ENCODE measurements at regions not wholly inside any gene's neighbourhood (a gene's known extent, or its start where the extent isn't known, plus 50 kb on each side); places are given as distances from the start of the nearest gene placed in this dataset.

DNA sequence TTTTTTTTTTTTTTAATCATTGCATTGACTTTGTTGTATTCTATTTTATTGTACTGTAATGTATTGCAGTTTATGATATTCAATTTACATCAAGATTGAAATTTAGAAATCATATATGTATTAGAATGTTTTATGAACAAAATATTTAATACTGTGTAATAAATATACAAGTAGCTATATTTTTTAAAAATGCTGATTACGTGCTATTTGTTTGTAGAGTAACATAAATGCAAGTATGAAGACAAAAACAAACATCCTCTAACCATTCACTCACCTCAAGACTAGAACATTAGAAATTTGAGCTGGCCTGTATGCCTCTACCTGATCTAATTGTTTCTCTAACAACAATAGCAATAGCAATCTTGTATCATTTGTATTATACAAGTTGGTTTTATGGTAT lies 290.3 kb downstream of the GATA3 start:
- TF ChIP-seq, protein P1, sequence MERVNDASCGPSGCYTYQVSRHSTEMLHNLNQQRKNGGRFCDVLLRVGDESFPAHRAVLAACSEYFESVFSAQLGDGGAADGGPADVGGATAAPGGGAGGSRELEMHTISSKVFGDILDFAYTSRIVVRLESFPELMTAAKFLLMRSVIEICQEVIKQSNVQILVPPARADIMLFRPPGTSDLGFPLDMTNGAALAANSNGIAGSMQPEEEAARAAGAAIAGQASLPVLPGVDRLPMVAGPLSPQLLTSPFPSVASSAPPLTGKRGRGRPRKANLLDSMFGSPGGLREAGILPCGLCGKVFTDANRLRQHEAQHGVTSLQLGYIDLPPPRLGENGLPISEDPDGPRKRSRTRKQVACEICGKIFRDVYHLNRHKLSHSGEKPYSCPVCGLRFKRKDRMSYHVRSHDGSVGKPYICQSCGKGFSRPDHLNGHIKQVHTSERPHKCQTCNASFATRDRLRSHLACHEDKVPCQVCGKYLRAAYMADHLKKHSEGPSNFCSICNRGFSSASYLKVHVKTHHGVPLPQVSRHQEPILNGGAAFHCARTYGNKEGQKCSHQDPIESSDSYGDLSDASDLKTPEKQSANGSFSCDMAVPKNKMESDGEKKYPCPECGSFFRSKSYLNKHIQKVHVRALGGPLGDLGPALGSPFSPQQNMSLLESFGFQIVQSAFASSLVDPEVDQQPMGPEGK (CRISPR knock-in tag; IDR thresholded peaks at IDR 0.05; ENCODE audit: borderline replicate concordance), result no peak
- TF ChIP-seq, protein P2, sequence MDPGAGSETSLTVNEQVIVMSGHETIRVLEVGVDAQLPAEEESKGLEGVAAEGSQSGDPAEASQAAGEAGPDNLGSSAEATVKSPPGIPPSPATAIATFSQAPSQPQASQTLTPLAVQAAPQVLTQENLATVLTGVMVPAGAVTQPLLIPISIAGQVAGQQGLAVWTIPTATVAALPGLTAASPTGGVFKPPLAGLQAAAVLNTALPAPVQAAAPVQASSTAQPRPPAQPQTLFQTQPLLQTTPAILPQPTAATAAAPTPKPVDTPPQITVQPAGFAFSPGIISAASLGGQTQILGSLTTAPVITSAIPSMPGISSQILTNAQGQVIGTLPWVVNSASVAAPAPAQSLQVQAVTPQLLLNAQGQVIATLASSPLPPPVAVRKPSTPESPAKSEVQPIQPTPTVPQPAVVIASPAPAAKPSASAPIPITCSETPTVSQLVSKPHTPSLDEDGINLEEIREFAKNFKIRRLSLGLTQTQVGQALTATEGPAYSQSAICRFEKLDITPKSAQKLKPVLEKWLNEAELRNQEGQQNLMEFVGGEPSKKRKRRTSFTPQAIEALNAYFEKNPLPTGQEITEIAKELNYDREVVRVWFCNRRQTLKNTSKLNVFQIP (CRISPR knock-in tag; IDR thresholded peaks at IDR 0.05; ENCODE audit: borderline replicate concordance, low read depth), result no peak
- TF ChIP-seq ZNF565 (CRISPR knock-in tag; conservative IDR thresholded peaks at IDR 0.05; ENCODE audit: low read depth), result no peak
- TF ChIP-seq SNAI2 (CRISPR knock-in tag; IDR thresholded peaks at IDR 0.05), result no peak
- TF ChIP-seq ZFP30 (CRISPR knock-in tag; IDR thresholded peaks at IDR 0.05), result no peak
- no peak for TF ChIP-seq ZFP3 (CRISPR knock-in tag; IDR thresholded peaks at IDR 0.05)
- TF ChIP-seq ESRRG (CRISPR knock-in tag; IDR thresholded peaks at IDR 0.05), result no peak
- no peak for TF ChIP-seq TCF4 (CRISPR knock-in tag; IDR thresholded peaks at IDR 0.05; ENCODE audit: borderline replicate concordance)
